ENCODE measurements at regions not wholly inside any gene's neighbourhood (a gene's known extent, or its start where the extent isn't known, plus 50 kb on each side); places are given as distances from the start of the nearest gene placed in this dataset.

DNA sequence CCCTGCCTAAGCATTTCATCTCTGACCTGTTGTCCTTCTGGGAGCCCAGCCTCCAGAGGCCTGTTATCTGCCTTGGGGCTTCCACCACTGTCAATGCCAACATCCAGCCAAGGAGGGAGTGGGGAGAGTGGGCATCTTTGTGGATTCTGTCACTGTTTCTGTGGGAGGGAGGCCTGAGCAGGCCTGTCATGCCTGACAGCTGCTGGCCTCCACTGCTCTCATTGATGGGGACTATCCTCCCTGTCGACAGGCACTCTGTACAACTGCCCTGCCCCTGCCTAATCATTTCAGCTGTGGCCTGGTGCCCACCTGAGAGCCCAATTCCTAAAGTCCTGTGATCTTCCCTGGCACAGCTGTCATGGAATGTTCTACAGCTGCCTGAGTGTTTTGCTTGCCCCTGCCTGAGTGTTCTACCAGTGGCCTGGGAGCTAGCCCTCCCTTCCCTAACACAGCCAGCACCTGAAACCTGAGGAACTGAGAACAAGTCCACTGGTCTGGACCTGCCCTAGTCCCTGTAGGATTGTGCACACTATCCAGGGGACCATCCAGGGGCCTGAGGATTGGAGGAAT, 145.3 kb downstream of the FAM83B start:
- DNase-seq = no peak

DNA sequence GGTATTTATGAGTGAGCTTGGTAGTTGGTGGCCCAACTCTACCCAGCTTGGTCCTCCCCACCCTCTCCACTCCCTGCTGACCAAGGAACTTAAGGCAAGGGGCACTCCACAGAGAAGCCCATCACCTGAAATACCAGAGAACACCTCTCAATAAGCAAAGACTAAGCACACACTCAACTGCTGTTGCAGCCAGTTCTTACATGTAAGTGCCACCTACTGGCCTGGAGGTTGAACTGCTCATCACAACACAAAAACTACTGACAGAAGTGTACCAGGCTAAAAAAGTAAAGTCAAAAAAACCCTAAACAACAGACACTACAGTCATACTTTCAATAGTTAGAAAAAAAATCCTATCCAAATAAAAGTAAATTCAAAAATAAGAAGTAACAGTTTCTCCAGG, 146.2 kb downstream of the FAM83B start:
- no peak for DNase-seq

DNA sequence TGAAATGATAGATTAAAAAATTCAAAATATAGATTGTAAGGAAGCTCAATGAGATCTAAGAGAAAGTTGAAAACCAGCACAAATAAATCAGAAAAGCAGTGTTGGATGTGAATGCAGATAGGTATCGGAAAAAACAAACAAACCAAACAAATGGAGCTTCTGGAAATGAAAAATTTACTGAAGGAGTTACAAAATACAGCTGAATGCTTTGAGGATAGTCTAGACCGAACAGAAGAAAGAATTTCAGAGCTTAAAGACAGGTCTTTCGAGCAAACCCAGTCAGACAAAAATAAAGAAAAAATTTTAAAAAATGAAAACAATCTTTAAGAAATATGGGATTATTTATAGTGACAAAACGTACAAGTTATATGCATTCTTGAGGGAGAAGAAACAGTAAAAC, 146.7 kb downstream of the FAM83B start:
- DNase-seq = no peak

DNA sequence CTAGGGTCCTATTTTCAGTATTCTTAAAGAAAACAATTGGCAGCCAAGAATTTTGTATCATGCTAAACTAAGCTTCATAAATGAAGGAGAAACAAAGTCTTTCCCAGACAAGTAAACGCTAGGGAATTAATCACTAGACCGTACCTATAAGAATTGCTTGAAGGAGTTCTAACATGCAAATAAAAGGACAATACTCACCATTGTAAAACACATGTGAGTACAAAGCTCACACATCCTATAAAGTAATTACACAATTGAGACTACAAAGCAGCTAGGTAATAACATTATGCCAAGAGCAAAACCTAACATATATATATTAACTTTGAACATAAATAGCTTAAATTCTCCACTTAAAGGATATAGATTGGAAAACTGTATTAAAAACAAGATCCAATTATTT, 147.4 kb downstream of the FAM83B start:
- DNase-seq = no peak

DNA sequence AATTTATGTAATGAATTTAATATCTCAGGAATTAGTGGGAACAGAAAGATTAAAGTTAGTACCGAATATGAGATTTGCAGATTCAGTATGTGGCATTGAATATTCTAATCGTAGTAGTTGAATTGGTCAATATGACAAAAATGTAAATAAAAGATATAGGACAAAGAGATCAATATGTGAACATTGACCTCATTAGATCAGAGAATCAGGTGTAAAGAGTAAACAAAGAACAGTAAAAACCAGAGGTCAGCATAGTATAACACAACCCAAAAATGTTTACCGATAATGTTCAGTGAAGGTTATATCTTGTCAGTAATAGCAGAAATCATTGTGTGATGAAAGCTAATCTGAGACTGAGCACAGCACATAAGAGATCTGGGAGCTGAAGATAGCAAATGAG, 152.0 kb downstream of the FAM83B start:
- DNase-seq = no peak

DNA sequence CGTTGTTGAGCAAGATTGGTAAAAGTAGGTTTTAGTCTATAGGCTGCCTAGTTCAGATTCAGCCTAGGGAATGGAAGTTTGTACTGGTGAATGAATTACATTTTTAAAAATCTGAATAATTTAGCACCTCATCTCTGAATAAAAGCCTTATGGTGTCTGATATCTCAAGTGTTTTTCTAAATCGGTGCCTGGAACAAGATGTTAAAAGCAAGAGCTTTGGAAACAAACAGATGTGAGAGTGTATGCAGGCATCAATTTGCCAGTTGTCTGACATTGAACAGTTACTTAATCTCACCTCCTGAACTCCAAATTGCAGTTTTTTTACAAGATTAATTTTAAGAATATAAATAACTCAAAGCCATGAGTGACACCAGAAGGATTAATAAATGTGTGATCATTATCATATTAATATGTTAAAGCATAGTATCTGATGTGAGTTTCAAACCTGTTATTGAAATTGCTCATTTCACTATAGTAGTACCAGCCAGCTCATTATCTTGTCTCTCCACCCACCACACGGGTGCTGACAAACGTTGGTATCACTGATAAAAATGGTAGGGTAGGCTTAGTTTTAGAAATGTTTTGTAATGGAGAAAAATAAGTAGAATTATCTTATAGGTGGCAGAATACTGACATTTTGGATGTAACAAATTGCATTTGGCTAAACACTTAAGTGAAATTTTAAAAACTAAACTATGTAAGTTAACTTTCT, 157.3 kb downstream of the FAM83B start:
- DNase-seq = no peak

DNA sequence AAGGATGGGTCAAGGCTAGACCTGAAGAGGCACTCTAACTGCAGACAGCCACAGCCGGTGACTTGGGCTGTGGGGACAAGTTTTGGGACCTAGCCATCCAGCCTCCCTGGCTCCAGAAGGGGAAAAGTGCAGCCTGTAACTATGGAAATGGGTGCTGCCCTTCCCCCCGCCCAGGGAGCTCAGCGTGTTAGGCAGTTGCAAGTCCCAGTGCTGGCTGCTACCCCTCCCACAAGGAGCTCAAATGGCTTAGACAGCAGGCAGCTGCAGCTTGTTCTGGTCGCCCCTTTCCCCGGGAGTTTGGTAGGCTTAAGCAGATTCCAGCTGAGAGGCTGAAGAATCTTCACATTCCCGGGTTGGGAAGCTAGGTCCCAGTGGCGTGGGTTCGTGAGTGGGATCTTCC, 162.6 kb downstream of the FAM83B start:
- no peak for DNase-seq

DNA sequence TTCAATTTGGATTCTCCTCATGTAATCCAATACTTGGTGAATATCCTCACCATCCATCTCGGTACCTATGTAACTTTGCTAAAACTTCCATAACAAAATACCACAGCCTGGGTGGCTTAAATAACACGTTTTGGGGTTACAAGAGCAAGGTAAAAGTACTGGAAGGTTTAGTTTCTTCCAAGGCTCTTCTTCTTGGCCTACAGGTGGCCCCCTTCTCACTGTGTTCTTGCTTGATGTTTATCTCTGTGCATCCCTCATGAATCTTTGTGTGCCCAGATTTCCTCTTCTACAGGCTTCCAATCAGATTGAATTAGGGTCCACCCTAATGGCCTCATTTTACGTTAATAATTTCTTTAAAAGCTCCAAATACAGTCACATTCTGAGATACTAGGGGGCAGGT, 163.3 kb upstream of the HCRTR2 start:
- no peak for DNase-seq

DNA sequence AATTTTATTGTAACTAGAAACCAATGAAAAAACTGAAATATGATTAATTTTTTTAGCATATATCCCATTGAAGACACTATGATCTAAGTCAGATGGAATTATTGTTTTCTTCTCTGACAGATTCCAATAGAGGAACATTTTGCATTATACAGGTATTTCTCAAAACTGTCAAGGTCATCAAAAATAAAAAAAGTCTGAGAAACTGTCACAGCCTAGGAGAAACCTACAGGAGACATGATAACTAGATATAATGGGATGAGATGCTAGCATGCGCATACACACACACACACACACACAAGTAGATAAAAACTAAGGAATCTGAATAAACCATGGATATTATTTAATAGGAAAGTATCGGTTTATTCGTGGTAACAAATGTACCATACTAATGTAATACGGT, 161.9 kb upstream of the HCRTR2 start:
- no peak for DNase-seq

DNA sequence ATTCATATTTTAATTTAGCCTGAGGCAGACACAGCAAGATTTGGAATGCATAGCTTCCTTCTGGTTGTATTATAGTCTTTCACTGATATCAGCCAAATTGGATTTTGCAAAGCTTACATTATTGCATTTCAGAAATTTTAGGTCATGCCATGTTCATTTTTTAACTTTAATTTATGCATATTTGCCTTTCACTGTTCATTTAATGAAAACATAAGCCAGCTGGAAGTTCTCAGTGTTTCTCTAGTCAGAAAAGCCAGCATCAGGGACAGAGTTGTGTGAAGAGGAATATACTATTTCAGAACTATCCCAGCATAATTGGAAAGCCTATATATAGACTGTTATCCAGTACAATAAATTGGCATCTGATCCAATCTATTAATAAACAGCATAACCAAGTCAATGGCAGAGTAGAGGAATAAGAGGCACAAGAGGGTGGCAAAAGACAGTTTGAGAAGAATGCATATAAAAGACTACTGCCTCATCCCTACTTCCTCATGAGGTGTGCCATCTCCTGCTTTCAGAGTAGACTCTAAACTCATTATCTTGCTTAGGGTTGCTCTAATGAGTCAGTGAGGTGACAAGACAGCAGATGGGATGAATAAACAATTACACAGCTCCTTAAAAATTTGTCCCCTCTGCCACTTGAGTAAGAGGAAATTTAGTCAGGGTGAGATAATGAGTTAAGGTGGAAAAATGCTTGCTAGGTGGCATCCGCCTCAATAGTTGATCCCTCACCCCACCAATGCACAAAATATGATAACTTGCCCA, 159.8 kb upstream of the HCRTR2 start:
- no peak for DNase-seq

DNA sequence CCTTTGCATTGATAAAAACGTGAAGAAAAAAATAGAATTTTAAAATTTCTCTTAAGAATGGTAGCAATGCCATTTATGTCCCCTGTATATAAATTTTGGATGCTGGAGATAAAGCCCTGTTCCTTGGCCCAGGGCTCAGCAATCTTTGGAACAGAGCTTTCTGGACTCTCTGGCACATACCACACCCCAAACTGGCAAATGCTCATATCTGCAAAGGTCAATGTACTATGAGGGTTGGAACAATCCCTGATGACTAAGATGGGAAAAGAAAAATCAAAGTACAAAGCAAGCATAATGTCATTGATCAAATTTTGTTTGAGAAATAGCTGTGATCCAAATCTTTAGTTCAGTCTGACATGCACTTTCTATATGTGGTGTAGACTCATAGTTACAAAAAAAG, 158.1 kb upstream of the HCRTR2 start:
- DNase-seq = no peak

DNA sequence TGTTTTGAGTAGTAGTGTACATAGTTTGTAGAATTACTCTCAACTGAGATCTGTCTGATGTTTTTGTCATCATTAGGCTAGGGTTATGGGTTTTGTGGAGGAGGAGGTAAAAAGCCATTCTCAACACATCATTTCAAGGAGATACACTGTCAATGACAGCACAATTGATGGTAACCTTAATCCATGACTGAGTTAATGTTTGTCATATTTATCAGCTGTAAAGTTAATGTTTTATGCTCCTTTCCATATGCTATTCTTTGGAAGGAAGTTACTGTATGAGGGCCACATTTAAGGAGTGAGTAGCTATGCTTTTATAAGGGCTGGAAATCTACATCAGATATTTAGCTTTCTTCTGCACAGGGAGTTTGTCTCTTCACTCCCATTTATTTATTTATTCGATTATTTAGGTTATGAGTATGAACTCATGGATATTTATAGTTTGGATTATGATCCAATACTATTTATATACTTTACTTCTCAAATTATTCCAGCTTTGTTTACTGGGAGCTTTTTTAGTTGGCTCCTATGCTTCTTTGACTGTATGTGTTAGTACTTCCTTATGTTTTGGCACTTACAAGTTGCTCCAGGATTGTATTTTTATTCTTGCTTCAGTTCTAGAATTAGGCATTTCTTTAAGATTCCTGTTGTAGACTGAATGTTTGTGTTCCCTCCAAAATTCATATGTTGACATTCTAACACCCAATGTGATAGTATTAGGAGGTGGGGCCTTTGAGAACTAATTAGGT, 156.6 kb upstream of the HCRTR2 start:
- no peak for DNase-seq

DNA sequence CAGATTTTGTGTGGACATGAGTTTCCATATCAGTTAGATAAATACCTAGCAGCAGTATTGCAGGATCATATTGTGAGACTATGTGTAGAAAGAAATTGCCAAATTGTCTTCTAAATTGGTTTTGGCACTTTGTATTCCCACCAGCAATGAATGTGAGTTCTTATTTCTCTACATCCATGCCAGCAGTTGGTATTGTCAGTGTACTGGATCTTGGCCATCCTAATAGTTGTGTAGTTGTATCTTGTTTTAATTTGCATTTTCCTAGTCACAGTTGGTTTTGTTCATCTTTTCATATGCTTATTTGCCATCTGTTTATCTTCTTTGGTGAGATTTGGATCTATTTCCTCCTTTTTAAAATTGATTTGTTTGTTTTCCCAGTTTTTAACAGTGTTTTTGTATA, 154.7 kb upstream of the HCRTR2 start:
- DNase-seq = no peak

DNA sequence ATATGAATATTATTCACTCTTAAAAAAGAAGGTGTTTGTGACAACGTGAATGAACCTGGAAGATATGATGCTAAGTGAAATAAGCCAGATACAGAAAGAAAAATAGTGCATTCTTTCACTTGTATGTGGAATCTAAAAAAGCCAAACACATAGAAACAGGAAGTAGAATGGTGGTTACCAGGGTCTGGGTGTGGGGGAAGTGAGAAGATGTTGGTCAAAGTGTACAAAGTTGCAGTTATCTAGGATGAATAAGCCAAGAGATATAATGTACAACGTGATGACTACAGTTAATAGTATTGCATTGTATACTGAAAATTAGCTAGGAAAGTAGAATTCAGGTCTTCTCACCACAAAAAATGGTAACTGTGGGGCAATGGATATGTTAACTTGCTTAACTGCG, 151.1 kb upstream of the HCRTR2 start:
- no peak for DNase-seq

DNA sequence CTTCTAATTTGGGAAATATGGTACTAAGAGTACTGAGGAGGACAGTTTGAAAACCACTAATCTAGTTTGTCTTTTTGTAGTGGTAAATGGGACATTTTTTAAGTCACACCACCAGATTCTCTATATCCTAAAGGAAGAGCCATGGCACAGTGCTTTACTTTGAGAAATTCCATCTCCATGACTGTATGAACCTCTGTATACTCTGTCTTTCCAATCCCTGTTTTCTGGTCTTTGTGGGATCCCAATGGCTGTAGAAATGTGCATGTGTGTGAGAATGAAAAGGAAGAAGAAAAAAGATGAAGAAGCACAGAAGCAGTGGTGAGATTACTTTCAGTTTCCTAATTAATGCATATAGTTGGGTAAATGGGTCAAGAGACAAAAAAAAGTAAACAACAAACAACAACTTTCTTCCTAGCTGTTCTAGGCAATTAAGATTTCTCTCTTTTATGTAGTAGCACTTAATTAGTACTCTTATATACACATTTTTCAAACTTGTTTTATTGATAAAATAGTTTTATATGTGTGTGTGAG, 141.2 kb upstream of the HCRTR2 start:
- DNase-seq = no peak

DNA sequence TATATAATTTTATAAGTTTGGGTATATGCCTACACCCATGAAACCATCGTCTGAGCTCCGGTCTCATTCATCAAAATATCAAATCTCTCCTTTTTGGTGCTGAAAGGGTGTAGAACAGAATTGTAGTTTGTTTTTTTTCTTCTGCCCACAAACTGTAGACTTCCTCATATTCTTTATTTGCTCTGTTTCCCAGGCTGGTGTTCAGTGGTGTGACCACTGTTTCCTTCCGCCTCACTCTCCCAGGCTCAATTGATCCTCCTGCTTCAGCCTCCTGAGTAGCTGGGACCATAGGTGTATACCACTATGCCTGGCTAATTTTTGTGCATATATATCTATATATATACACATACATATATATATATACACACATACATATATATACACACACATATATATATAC, 139.6 kb upstream of the HCRTR2 start:
- no peak for DNase-seq

DNA sequence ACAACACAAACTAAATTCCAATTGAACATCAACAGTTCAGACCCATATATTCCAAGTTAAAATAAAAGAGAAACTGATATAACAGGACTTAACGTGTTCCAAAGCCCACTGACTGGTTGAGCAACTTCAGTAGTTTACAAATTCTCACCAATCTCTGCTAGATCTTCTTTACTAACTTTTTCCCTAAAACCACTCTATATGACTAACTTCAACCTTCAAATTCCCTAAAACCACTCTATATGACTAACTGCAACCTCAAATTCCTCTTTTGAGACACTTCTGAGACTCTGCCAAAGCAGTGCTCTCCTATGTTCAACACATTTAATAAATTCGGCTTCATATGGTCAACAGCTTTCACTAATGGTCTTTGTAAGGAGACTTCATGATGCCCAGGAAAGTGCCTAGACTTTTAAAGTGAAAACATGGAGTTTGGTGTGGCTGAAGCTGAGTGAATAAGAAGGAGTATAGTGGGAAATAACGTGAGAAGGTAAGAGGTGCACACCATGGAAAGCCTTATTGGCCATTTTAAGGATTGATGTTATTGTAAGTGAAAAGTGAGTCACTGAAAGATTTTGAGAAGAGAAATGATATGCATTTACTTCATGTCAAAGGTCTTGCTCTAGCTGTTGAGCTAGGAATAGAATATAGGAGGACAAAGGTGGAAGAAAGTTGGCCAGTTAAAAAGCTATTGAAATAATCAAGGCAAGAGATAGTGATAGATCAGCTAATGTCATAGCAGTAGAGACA, 134.0 kb upstream of the HCRTR2 start:
- no peak for DNase-seq

DNA sequence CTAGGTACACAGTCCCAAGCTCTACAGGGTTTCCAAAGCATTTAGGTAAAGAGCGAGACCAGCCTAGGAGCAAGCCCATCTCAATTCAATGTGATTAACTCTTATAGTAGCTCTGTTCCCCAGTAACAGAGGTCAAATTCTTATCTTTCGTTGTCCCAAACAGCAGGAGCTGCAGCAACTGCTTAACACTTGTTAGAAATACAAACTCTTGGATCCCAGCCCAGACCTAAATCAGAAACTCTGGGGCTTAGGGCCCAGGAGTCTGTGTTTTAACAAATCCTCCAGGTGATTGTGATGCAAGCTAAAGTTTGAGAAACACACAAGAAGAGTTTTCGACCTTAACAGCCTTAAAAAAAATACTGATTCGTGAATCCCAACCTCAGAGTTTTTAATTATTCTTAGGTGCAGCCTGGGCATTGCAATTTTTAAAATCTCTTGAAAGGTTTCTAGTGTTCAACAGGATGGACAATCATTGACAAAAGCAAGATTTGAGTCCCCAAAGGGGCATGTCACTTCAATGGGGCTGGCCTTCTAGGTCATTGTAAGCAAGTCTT, 127.4 kb upstream of the HCRTR2 start:
- no peak for DNase-seq

DNA sequence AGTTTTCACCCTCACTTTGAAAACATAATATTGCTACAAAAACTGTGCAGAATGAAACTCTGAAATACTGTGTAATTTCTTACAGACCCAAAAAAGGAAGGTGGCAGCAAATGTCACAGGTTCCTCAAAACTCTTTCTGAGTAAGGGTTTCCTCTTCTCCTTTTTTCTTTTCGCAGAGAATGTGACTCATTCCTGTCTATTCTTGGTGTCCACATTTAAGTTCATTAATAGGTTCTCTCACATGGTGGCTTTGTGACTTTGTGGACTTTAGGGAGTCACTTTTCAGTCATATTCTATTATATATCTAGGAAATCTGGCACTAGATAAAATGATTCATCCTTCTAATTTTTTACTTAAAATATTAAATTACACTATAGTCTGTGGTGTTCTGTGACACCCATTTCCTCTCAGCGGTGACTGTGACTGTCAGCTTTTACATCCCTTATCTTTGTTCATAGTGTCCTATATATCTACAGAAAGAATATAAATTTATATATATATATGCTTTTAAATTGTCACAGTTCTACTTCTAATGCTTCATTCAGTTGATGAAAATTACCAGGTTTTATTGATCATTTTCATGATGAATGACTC, 126.8 kb upstream of the HCRTR2 start:
- no peak for DNase-seq

DNA sequence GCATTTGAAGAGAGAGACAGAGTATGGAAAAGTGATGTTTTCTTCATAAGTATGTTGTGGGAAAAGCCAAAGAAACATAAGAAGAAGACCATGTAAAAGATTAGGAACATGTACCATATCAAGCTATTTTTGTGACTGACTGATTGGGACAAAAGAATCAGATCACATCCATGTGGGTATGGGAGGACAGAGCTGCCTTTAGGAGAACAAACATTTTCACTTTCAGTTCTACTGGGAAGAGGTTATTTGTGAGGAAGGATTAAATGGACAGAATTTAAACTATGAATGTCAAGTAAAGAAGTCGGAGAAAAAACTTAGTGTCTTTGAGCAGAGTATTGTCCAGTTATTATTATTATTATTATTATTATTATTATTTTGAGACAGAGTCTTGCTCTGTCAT, 124.4 kb upstream of the HCRTR2 start:
- no peak for DNase-seq

DNA sequence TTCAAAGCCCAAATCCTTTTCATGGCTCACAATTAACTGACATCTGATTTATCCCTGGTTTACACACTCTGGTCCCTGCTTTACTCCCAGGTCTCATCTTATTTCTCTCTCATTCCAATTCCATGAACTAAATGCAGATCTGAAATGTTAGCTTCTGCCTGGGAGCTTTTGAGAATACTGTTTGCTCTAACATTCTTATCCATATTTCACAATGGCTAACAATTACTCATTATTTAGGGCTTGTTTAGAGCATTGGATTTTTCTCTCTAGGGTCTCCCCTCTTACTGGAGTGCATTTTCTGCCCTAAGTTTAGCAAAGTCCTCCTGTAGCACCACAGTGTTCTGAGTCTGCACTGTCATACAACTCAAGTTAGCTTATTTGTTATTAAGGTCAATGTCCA, 121.5 kb upstream of the HCRTR2 start:
- no peak for DNase-seq

All from skin of body (tissue), 1 donor.